ENCODE measurements at regions not wholly inside any gene's neighbourhood (a gene's known extent, or its start where the extent isn't known, plus 50 kb on each side); places are given as distances from the start of the nearest gene placed in this dataset.

- intact Hi-C loops (cut with DNase I) = no loop called here
- 16% methylated on average over 9 of the region's 9 CpGs for WGBS (ENCODE audit: insufficient coverage, low coverage, low lambda C conversion rate, missing lambda C conversion rate)
- no peaks in the 10 kb centered on the region for H3K9me3 ChIP-seq
- no peak overlapping the region for H3K4me3 ChIP-seq
- H3K36me3 ChIP-seq = no peaks in the 10 kb centered on the region
- no peak for TF ChIP-seq POLR2A (IDR thresholded peaks at IDR 0.05)
- no peak for TF ChIP-seq CTCF (IDR thresholded peaks at IDR 0.05)
- H3K27ac ChIP-seq = no peak overlapping the region
- DNase-seq (no peak), ATAC-seq (no peak)
- no peaks in the 10 kb centered on the region for H3K4me1 ChIP-seq
- H3K27me3 ChIP-seq = no peaks in the 10 kb centered on the region
Observed at GRCh38 chr5:9834871-9835770, 205.0 kb upstream of the TAS2R1 start.

GRCh38 chr5:9833871-9834270 is 203.7 kb upstream of the TAS2R1 start:
- Histone ChIP-seq H3K27ac (no peak overlapping the region), H3K36me3 (no peaks in the 10 kb centered on the region), H3K27me3 (no peaks in the 10 kb centered on the region), H3K9me3 (no peaks in the 10 kb centered on the region), H3K4me3 (no peak overlapping the region), H3K4me1 (no peaks in the 10 kb centered on the region)
- no peak for ATAC-seq
- no peak for DNase-seq
- no peak for TF ChIP-seq CTCF (IDR thresholded peaks at IDR 0.05)
- TF ChIP-seq POLR2A (IDR thresholded peaks at IDR 0.05) = no peak
- WGBS (ENCODE audit: insufficient coverage, low coverage, low lambda C conversion rate, missing lambda C conversion rate) = 13% methylated on average over 2 of the region's 6 CpGs
- intact Hi-C loops (cut with DNase I) = no loop called here

GRCh38 chr5:9832921-9833320 is 202.8 kb upstream of the TAS2R1 start:
- intact Hi-C loops (cut with DNase I) = no loop called here
- no peaks in the 10 kb centered on the region for H3K27me3 ChIP-seq
- no peaks in the 10 kb centered on the region for H3K36me3 ChIP-seq
- H3K9me3 ChIP-seq = no peaks in the 10 kb centered on the region
- ATAC-seq (no peak), DNase-seq (no peak)
- TF ChIP-seq CTCF (IDR thresholded peaks at IDR 0.05) (no peak), POLR2A (IDR thresholded peaks at IDR 0.05) (no peak)
- H3K4me1 ChIP-seq = peaks cover 0 to 2% (median 0%) of the 10 kb centered on the region in 4 donors
- no peak overlapping the region for H3K4me3 ChIP-seq
- WGBS (ENCODE audit: insufficient coverage, low coverage, low lambda C conversion rate, missing lambda C conversion rate) = 30% methylated on average over 5 of the region's 5 CpGs
- no peak overlapping the region for H3K27ac ChIP-seq

- H3K9me3 ChIP-seq = no peaks in the 10 kb centered on the region
- H3K4me1 ChIP-seq = peaks cover 0 to 2% (median 0%) of the 10 kb centered on the region in 4 donors
- WGBS (ENCODE audit: insufficient coverage, low coverage, low lambda C conversion rate, missing lambda C conversion rate) = 42% methylated on average over 6 of the region's 6 CpGs
- no peaks in the 10 kb centered on the region for H3K36me3 ChIP-seq
- TF ChIP-seq CTCF (IDR thresholded peaks at IDR 0.05) (no peak), POLR2A (IDR thresholded peaks at IDR 0.05) (no peak)
- H3K27ac ChIP-seq = no peak overlapping the region
- intact Hi-C loops (cut with DNase I) = no loop called here
- ATAC-seq = no peak
- no peak overlapping the region for H3K4me3 ChIP-seq
- no peaks in the 10 kb centered on the region for H3K27me3 ChIP-seq
- no peak for DNase-seq
Observed at GRCh38 chr5:9831823-9832222, 201.7 kb upstream of the TAS2R1 start.

Measured in right lobe of liver (tissue), 6 donors.